AG20443 (cell line): ENCODE measurements at regions not wholly inside any gene's neighbourhood (a gene's known extent, or its start where the extent isn't known, plus 50 kb on each side); places are given as distances from the start of the nearest gene placed in this dataset.
"Not testable (repeated sequence)": the region's sequence is repeated elsewhere in the genome, so short reads cannot be mapped to it uniquely, and the experiment has no call there.

Experiments
- DNase-seq: peaks from one replicate; pipeline ENCODE4 v3.0.0; 2012; ENCODE audit warnings: low spot score, mixed read lengths

DNA sequence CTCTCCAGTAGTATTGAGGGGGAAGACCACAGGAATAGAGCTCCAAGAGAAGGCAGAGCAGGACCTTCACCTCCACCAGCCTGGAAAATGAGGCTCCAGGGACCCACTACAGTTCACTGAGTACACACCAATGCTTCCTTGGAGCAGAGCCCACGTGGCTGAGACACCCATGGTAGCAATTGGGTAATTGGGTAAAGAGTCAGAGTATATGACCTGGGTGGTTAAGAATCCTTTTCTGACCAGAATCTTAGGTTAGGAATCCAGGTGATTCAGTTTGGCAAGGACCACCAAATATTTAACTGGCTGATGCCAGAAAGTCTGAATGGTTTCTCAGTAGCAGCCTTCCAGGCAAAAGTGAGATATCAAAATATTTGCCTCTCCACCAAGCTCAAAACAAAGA is 107.7 kb downstream of the MDH1 start:
- DNase-seq = no peak

DNA sequence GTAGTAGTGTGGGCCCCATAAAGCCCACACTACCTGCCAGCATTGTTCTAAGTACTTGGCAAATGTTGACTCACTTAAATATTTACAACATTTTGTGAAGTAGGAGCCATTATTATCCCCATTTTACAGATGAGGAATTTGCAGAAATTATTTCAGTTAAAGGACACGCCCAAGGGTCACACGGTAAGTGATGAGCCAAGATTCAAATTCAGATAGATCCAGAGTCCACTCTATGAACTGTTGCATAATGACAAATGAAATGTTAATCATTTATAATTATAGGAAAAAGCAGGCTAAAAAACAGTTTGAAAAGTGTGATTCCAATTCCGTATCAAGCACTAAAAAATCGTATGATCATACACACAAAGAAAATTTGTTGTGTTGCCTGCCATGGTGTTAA is 108.4 kb downstream of the MDH1 start:
- DNase-seq = no peak

DNA sequence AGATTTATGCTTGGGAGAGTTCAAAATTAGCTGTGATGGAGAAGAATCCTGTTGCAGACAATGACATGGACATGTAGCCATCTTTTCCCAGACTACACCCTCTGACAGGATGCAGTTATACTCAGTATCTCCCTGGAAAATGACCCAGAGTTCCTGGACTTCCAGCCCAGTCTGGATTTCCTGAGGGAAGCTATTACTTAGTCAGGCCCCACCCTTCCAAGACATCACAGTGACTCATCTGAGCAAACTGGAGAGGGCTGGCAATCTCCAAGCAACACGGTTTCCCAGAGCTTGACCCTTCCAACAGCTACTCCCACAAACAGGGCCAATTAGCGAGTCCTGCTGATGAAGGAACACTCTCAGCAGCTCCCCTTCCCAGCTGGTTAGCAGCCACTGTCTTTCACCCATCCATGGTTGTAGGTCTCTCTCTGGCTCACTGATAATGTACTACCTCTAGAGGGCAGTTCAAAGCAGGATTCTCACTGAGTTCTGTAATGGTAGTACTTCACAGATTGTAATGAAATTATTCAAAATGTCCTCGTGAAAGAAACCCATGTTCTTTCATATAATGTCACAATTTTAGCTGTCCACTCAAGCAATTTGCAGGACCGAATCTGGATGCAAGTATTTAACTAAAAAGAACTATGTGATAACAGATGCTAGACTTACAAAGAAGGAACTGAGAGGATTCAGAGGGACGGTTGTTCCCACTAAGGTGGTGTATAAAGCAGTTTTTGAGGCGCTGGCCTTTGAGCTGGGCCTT is 110.2 kb downstream of the MDH1 start:
- peak; percentile 89 for DNase-seq

GRCh38 chr2:63699549-63699839 is 110.7 kb downstream of the MDH1 start:
- peak; percentile 10 for DNase-seq

- no peak for DNase-seq
These were observed 111.5 kb downstream of the MDH1 start for GRCh38 chr2:63700271-63700670.

DNA sequence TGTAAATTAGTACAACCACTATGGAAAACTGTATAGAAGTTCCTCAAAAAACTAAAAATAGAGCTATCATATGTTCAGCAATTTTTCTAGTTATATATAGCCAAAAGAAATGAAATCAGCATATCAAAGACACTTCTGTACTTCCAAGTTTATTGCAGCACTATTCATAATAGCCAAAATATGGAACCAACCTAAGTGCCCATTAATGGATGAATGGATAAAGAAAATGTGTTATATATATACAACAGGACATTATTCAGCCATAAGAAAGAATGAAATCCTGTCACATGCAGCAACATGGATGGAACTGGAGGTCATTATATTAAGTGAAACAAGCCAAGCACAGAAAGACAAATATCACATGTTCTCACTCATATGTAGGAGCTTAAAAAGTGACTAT is 112.6 kb downstream of the MDH1 start:
- DNase-seq = no peak

DNA sequence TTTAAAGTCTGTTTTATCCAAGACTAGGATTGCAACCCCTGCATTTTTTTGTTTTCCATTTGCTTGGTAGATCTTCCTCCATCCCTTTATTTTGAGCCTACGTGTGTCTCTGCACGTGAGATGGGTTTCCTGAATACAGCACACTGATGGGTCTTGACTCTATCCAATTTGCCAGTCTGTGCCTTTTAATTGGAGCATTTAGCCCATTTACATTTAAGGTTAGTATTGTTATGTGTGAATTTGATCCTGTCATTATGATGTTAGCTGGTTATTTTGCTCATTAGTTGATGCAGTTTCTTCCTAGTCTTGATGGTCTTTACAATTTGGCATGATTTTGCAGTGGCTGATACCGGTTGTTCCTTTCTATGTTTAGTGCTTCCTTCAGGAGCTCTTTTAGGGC is 117.3 kb downstream of the MDH1 start:
- not testable (repeated sequence) for DNase-seq

- no peak for DNase-seq
These were observed 122.0 kb downstream of the MDH1 start for GRCh38 chr2:63710732-63711131.

- DNase-seq = peak; percentile 78
These were observed 124.0 kb downstream of the MDH1 start for GRCh38 chr2:63712748-63713147.

DNA sequence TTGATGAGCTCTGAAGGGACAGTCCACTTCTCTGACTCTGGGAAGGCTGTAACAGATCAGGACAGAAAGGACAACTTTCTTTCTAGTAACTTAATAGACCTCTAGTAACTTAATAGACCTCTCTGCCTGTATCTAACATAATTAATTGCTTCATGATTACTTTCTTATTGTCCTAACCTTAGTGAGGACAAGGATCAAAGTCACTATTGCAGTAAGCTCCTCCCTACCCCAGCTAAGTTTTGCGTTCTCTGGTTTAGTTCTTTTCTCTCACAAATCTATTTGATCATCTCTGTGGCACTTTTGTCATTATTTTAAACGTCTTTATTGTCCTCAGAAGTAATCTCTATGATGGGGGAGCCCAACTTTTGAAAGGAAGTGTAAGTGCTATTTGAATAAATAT is 125.5 kb upstream of the UGP2 start:
- no peak for DNase-seq

DNA sequence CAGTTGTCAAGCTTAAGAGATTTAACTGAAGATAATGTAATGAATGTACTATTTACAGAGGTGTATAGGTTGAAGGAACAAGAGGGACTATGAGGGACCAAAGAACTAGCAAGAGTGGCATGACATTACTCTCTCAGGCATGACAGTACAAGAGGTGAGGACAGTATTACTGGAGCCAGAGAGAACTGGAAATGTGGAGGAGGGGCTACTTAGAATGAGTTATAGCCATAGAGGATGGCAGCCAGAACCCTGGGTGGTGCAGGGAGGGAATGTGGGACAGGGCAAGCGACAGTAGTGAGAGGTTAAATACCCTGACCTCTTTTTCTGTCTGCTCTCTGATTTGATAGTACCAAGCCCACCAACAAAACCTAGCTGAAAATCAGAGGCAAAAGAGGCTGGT is 122.6 kb upstream of the UGP2 start:
- no peak for DNase-seq

GRCh38 chr2:63721082-63721424 is 120.6 kb upstream of the UGP2 start:
- DNase-seq = no peak

- DNase-seq = not testable (repeated sequence)
These were observed 119.4 kb upstream of the UGP2 start for GRCh38 chr2:63722284-63722683.

GRCh38 chr2:63723709-63724108 is 118.0 kb upstream of the UGP2 start:
- no peak for DNase-seq

GRCh38 chr2:63725212-63725611 is 116.5 kb upstream of the UGP2 start:
- DNase-seq = not testable (repeated sequence)

GRCh38 chr2:63729362-63729761 is 112.3 kb upstream of the UGP2 start:
- DNase-seq = no peak

GRCh38 chr2:63729831-63730230 is 111.9 kb upstream of the UGP2 start:
- no peak for DNase-seq

DNA sequence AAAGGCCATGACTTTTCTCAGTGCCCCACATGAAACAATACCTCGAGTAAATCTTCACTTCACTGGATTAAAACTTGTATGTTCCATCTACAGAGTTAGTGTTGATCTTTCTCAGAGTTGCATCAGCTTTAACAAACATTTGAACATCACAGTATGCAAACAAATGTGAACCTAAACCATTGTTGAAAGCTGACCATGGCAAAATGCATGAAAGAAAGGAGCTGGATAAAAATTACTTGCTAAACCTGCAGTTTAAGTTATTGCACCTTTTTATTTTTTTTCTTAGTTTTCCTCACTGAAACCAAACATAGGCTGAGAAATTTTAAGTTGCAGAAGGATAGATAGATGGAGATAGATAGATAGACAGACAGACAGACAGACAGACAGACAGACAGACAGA is 107.2 kb upstream of the UGP2 start:
- DNase-seq = no peak

- peak; percentile 29 for DNase-seq
These were observed 106.4 kb upstream of the UGP2 start for GRCh38 chr2:63735263-63735662.

DNA sequence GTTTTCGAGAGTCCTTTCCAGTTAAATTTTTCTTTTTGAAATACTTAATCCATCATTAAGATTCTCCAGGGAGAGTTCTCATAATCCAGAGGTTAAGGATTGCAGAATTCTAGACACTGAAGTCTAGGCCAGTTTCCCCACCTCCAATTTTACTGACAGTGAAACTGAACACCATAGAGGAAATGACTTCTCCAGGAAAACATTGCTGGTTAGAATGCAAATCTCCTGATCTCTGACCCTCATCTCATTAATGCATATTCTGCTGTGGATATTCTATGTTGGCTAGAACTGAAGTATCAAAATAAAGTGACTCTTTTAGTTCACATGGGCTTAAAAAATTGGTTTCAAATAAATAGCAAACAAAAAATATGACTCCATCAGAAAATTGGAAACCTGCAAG is 105.8 kb upstream of the UGP2 start:
- DNase-seq = no peak

- peak; percentile 55 for DNase-seq
These were observed 105.3 kb upstream of the UGP2 start for GRCh38 chr2:63736354-63736753.

GRCh38 chr2:63737081-63737751 is 104.5 kb upstream of the UGP2 start:
- DNase-seq = no peak

DNA sequence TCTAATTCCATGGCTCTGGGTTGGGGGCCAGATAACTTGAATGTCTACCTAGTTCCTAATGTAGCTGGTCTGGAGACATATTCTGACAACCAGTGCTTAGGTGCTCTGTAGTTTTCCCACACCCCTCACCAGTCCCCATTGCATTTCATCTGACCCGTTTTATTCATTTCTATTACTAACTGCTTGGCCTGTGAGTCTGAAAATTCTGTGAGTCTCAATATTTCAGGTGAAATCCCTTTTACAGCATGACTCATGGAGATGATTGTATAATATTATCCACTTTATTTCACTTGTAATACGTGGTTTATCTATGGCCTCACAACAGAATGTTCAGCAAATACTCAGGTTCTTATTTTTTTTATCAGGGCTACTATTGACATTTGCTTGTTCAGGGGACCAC is 103.7 kb upstream of the UGP2 start:
- no peak for DNase-seq

GRCh38 chr2:63739180-63739579 is 102.5 kb upstream of the UGP2 start:
- DNase-seq = not testable (repeated sequence)
